ENCODE measurements at regions not wholly inside any gene's neighbourhood (a gene's known extent, or its start where the extent isn't known, plus 50 kb on each side); places are given as distances from the start of the nearest gene placed in this dataset.
"Not testable (repeated sequence)": the region's sequence is repeated elsewhere in the genome, so short reads cannot be mapped to it uniquely, and the experiment has no call there.

DNA sequence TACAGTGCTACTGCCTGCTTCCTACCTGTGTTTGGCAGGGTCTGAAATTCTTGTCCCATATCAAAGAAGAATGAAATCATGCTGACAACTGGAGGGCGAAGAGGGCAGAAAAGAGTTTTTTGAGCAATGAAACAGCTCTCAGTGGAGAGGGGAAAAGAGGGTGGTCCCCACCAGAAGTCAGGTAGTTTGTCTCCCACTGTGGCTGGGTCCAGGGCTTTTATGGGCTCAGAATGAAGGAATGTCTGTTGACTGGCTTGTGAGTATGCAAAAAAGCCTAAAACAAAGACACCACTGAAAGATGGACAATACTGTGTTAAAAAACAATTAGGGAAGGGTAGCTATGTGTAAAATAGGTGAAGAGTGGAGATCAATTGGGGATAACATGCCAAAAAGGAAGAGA, 115.0 kb downstream of the ADAM29 start:
- no peak for DNase-seq

DNA sequence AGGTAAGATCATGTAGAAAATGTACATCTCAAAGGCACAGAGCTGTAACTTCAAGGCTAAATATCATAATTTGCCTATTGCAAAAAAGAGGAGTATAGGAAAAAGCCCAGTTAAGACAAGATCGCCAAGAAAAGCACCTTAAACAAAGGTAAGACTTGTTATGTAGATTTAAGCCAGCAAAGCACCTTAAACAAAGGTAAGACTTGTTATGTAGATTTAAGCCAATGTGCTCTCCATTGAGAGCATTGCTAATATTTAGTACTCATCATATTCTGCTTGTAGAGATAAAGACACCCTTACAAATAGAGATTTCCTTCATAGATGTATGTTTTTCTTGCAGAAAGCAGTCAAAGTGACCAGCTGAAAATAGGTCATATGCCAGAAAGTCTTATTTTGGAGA, 115.8 kb downstream of the ADAM29 start:
- DNase-seq = no peak

DNA sequence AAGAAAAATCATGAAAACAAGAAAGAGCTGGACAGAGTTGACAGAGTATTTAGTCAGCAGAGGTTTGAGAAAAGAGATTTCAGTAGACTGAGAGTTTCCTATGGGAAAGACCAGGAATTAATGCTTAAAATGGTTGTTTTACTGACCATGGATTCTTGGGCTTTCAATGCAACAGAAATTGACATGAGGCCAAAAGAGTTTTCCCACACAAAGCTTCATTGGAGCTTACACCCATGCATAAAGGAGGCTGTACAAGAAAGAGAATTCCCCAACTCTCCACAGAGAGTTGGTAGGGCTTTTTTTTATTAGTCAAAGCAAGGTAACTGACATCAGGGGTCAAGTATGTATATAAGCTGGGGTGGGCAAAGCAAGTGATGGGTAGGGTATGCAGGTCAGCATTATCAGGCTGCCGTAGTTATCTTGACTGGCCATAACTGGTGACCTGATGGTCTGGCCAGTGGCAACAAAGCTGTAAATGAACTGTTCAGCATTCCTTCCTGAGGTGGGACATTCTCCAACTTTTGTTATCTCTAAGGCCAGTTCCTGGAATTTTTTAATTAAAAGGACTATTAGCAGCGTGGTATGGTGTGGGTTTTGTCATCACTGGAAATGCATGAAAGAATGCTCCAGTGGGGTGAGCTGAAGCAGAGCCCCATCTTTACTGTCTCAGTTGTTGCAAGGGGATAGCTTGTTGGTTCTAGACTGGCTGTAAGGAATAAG, 117.0 kb downstream of the ADAM29 start:
- no peak for DNase-seq

DNA sequence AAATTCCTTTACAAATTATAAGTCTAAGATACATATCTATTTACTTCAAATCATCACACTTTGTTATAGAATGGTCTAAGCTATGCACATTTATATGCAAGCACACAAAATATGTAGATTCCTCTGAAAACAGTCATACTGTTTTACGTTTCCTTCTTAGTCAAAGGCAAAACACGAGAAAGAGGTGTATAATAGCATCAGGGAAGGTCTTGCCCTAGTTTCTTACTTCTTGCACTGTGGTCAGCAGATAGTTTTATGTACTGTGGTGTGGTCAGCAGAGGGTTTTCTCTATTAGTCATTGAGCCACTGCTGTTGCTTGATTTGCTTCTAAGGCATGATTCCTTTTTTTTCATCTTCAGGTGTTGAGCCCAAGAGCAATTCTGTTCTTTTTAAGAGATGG, 117.7 kb downstream of the ADAM29 start:
- no peak for DNase-seq

DNA sequence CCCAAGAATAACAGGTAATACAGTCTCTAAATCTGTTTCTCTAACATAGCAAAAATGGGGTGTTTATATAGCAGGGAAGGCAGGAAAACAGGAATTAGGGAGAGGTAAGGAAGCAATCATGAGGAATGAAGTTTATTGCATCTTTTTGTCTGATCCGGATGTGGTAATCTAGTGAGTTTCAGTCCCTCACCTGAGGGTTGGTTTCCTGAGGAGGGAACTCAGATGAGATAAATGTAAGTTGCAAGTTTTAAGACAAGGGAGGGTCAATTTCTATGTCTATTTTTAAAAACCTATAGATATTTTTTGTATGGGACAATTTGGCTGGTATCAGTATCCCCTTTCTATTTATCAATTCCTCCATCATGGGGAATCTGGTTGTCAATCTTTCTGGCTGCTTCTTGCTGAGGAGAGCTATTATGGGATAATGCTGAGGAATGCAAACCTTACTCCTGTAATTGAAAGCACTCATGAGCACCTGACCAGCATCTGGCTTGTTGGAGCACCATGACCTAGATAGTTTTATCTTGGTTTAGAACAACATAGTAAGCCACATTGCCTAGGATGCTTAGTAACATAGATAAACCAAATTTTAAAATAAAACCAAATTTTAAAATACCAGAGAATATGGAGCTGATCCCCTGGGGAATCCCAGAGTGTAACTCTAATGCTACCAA, 130.1 kb downstream of the ADAM29 start:
- no peak for DNase-seq

DNA sequence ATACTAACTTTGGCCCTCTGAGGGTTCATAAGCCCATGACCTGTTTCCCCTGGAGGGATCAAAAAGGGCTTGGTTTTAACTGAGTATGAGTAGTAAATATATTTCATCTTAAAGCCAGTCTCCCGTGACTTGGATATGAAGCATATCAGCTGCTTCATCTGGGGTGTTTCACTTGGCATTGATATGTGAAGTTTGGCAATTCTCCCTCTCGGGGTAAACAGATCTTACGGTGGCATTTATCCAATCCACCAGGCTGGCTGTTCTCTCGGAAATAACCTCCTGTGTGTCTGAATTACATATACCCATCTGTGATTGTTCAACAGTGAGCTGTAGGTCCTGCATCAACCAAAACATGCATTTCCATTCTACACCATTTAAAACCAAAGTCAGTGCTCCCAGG, 130.7 kb downstream of the ADAM29 start:
- DNase-seq = peak; percentile 40

DNA sequence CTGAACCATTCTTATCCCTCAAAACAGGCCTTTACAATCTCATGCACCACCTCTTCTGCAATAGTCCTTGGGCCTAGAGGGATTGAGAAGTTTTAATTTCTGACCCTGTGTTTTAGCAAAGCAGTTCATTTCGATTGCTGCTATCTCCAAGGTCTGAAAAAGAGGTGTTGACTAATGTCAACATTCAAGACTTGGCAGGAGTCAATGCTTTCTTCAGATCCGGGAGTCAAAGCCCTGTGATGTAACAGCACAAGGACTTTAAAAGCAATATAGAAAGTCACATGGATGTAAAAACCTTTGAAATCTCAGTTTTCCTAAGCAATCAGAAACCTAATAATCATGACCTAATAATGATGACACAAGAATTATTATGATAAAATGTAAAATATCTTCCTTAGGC, 133.8 kb downstream of the ADAM29 start:
- DNase-seq = no peak

DNA sequence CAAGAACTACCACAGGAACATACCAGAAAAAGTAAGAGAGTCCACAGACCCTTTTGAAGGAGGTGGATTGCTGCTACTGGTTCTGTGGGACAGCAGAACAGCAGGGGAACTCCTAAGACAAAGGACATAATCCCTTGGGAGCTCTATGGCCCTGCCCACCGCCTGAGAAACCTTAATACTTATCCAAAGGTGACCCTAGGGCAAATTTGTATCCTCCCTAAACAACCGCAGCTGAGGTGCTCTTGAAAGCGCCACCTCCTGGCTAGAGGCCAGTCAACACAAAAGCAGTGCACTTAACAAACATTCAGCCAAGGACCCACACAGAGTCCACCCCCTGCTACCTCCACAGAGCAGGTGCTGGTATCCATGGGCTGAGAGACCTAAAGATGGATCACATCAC, 136.8 kb downstream of the ADAM29 start:
- peak; percentile 73 for DNase-seq

DNA sequence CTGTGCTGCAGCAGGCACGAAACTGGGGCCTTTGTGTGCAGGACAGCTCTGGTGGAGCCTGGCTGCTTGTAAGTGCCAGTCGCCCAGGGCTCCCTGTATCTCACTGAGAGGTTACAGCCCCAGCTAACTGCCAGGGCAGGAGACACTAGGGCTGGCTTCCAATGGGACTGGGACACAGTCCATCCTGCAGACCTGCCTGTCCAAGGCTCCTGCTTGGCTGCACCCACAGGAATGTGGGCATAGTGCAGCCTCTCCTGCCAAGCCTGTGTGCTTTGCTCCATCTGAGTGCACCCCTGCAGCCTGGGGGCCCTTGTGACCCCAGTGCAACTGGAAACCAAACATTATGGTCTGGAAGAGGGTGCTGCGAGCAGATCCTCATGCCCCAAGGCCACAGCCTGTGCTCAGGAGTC, 144.0 kb downstream of the ADAM29 start:
- DNase-seq = no peak

DNA sequence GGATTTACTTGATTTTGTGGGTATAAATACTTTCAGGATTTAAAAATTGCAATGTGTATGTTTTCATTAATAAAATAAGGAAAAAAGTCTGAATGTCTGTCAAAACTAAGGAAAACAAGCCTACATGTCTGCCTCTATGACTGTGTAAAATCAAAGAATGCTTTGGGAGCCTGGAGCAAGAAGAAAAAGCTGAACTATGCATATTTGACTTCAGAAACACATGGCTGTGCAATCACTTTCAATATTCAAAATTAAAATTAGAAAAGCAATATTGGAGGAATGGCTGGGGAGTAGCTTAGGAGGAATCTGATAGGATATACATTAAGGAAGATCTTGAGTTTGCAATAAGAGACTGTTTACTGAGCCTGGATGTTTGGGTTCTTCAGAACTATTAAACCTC, 147.1 kb downstream of the ADAM29 start:
- no peak for DNase-seq

DNA sequence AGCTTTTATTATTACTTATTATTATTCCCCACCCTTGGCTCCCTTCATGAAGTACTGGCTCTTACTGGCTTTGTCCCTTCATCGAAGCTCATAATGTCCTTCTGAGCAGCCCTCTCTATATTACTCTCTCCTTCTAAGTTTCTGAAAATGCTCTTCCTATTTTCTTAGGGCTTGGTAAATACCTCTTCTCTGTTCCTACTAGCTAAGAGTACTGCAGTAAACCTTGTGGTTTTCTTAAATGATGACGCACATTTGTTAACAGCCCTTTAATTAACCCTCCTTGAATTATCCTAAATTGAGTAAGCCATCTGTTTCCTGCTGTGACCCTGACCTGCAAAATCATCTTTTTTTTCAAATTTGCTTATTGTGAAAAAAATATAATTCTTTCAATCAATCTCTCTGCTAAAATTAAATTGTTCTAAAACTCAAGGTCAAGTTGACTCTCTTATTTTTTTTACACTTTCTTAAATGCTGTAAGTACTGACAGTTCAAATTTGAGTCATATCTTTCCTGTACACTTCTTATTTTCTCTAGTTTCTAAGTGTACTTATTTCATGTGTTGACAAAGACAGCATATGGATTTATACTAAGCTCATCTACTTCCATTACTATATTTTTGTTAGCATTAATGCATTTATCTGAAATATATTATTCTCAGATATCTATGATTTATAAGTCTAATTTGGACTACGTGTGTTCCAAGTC, 148.9 kb downstream of the ADAM29 start:
- DNase-seq = no peak

DNA sequence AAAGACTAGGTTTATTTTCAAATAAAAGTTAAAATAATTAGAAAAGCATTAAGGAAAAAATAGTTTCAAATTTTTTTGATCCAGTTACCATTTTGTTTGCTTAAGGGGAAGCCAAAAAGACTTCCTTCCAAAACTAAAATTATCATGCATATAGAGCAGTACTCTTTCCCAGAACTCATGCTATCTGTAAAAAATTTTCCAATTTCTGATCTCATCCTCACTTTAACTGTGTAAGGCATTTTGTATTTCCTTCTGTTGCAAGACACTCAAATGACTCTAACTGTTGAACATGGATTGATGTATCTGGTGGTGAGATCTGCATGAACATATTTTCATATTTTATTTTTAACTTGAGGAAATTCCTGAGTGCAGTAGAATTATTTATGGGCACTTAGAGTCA, 150.1 kb downstream of the ADAM29 start:
- no peak for DNase-seq

DNA sequence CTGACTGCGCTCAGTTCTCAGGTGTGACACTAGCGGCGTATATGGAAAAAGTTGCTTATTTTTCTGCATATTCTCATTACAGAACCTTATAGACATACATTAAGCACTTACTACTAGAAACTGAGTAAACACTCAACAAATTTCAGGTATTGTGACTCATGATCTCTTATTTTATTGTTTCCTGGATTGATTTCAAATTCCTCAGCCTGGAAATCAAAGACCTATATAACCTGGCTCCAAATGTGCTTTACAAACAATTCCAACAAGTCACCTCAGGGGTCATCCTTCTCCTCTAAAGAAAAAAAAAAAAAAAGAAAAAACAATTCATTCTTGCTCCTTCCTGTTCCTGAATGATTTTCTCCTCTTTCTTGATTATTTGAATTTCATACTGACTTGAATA, 152.3 kb downstream of the ADAM29 start:
- no peak for DNase-seq

DNA sequence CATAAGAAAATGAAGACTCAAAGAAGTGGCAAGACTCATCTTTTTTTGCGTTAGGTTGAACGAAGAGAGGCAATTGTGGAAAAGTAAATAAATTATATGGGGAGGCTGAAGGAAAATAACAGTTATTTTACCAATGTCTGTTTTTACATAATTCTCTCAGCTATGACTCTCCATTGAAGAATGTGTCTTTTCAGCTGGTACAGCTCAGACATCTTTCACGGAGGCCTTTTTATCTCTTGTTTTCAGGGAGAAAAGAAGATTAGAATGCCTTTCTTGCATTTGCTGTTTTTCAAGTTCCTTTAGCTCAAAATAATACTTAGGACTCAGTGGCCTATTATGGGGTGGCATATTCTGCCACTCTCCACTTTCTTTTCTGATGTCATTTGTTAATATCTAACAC, 153.0 kb downstream of the ADAM29 start:
- DNase-seq = no peak

DNA sequence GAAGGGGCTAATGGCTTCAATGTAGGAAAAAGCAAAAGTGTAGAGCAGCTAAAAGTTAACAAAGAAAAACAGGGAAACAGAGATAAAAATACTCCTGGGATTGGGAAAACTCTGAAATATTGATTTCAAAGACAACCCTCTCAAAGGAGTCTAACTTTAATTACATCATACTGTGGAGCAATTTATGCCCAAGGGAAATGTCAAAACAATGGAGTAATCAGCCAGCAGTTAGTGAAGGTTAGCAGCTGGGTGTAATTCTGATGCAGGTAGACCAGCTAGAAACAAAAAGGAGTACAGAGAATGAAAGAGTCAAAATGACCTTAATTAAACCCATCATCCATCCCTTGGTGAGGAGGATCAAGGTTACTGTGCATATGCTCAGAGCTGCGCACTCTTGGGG, 169.0 kb downstream of the ADAM29 start:
- DNase-seq = no peak

DNA sequence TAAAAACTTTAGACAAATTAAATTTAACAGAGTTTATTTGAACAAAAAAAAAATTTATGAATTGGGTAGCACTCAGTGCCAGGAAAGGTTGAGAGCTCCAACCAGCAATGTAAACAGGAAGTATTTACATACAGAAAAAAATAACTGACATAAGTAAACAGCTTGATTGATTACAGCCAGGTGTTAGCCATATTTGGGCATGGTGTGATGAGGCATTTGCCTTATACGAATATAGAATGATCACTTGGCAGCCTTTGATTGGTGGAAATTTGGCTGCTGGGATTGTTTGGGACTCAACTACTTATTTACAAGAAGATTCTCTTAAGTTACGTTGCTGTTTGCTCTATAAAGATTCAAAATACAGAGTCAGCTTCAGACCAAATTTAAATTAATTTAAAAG, 172.0 kb downstream of the ADAM29 start:
- DNase-seq = peak; percentile 38

DNA sequence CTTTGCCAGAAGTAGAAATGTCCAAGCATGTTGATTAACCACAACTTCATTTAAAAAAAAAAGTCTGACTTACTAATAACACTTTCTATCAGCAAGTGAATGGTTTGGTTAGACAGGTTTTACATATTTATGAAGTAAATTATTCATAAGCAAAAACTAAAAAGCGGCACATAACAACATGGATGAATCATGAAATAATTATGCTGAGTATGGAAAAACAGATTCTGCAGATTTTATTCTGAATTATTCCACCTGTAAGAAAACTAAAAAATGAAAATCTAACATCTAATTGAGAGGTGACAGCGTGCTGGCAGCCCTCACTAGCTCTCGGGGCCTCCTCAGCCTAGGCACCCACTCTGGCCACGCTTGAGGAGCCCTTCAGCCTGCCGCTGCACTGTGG, 173.5 kb downstream of the ADAM29 start:
- no peak for DNase-seq

DNA sequence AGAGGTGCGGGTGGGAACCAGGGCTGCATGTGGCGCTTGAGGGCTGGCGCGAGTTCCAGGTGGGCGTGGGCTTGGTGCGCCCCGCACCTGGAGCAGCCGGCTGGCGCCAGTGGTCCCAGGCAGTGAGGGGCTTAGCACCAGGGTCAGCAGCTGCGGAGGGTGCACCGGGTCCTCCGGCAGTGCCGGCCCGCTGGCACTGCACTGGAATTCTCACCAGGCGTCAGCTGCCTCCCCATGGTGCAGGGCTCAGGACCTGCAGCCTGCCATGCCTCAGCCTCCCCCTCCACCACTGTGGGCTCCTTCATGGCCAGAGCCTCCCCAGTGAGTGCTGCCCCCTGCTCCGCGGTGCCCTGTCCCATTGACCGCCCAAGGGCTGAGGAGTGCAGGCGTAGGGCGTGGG, 174.0 kb downstream of the ADAM29 start:
- DNase-seq = no peak

DNA sequence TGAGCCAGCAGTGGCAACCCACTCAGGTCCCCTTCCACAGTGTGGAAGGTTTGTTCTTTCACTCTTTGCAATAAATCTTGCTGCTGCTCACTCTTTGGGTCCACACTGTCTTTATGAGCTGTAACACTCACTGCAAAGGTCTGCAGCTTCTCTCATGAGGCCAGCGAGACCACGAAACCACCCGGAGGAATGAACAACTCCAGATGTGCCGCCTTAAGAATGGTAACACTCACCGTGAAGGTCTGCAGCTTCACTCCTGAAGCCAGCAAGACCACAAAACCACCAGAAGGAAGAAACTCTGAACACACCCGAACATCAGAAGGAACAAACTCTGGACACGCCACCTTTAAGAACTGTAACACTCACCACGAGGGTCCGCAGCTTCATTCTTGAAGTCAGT, 174.9 kb downstream of the ADAM29 start:
- DNase-seq = not testable (repeated sequence)

DNA sequence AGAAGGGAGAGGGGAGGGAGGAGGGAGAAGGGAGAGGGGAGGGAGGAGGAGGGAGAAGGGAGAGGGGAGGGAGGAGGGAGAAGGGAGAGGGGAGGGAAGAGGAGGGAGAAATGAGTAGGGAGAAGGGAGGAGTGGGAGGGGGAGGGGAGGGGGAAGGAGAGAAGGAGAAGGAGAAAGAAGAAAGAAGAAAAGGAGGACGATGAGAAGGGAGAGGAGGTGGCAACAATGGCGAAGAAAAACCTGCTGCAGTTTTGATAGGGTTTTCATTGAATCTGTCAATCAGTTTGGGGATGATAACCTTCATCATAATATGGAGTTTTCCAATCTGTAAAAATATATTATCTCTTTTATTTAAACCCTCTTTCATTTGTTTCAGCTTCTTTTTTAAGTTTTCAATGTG, 185.2 kb downstream of the ADAM29 start:
- DNase-seq = no peak

DNA sequence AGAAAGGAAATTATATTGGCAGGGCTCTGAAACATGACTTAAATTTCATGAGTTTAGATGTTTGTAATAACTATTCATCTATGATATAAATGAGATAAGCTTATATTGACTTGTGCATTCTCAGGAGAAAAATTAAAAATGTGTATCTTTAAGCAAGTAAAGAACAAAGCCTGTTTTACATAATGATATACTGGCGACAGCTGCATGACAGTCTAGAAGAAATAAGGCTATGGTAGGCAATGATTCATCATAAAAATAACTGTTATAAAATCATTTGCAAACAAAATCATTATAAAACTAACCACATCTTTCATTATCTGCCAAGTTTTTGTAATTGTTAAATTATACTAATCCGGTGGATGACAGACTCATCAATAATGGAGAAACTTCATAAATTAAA, 188.1 kb downstream of the ADAM29 start:
- DNase-seq = no peak

DNA sequence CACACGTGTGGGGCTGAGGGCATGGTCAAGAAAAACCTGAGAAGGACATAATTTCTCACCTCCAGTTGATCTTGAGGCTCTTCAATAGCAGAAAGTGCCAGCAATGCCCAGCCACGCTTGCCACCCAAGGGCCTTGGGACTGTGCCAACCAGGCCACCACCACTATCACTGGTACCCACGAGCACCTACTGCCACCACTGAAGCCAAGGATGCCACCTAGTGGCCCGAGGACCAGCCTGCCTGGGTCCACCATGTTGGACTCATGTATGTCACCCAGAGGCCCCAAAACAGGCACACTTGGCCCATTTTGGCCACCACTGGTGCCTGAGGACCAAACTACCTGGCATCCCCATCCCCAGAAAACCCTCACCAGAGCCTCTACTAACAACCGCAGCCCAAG, 191.8 kb downstream of the ADAM29 start:
- DNase-seq = no peak

DNA sequence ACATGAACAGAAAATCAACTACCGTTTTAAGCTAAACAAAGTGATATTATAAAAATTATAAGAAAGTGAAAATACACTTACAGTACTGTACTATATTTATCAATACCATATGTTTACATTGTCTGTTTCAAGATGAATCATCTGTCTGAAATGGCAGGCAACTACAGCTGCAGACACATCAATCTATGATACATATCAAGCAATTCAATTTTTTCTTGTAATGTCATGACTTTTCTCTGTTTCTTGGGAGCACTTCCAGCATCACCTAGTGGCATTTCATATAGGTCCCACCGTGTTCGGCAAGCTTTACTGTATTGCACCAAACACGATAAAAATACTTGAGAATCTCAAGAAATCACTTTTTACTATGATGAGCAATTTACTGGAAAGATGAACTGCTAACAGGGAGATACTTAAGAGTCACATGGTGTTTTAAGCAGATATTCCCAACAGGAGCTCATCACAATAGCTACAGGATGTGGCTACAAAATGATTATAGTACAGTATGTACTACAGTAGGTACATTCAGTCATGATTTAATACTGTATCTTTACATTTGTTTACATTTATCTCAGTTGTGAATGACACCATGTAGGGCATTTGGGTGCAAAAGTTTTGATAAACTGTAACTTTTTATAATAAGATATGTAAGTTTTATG, 207.4 kb downstream of the ADAM29 start:
- DNase-seq = no peak

DNA sequence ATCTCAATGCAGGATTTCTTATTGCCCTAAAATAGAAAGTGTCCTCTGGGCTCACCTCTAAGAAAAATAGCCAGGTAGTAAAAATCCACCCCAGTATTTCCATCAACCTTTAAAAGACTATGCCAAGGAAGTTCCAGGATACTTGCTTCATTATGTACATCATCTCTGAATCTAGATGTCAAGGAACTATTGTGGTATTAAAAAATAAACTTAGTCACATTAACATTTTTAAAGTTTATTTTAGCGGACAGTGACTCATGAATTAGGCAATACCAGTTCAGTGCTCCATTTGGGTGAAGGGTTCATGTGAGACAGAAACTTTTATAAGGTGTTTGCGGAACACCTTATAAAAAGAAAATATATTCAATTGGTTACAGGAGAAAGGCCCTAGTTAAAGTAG, 209.2 kb downstream of the ADAM29 start:
- no peak for DNase-seq
